ENCODE measurements at regions not wholly inside any gene's neighbourhood (a gene's known extent, or its start where the extent isn't known, plus 50 kb on each side); places are given as distances from the start of the nearest gene placed in this dataset.

DNA sequence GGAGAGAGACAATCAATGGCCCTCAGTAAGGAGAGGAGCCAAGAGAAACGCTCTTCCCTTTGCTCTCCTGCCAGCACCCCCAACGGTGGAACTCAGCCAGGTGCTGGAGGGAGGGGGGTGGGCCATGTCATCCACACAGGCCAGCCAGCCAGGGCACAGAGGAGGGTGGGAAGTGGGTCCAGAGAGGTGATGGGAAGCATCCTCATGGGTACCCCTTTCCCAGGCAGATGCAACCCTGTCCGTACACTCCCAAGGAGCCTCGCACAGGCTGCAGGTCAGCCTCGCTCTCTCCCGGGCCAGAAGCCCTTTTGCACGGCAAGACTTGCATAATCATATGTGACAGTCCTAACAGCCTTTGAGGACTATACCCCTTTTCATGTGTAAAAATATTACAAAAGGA, 142.0 kb upstream of the NAMPT start:
- TF ChIP-seq ZC3H10 (CRISPR knock-in tag; IDR thresholded peaks at IDR 0.05) (no peak), SNAI2 (CRISPR knock-in tag; IDR thresholded peaks at IDR 0.05) (no peak), RARB (CRISPR knock-in tag; IDR thresholded peaks at IDR 0.05) (no peak), ARNTL (CRISPR knock-in tag; IDR thresholded peaks at IDR 0.05; ENCODE audit: borderline replicate concordance, low read depth) (no peak), CSDC2 (CRISPR knock-in tag; IDR thresholded peaks at IDR 0.05) (no peak), PPARA (CRISPR knock-in tag; IDR thresholded peaks at IDR 0.05; ENCODE audit: borderline replicate concordance) (no peak), ESRRG (CRISPR knock-in tag; IDR thresholded peaks at IDR 0.05) (no peak)
- TF ChIP-seq, protein P1, sequence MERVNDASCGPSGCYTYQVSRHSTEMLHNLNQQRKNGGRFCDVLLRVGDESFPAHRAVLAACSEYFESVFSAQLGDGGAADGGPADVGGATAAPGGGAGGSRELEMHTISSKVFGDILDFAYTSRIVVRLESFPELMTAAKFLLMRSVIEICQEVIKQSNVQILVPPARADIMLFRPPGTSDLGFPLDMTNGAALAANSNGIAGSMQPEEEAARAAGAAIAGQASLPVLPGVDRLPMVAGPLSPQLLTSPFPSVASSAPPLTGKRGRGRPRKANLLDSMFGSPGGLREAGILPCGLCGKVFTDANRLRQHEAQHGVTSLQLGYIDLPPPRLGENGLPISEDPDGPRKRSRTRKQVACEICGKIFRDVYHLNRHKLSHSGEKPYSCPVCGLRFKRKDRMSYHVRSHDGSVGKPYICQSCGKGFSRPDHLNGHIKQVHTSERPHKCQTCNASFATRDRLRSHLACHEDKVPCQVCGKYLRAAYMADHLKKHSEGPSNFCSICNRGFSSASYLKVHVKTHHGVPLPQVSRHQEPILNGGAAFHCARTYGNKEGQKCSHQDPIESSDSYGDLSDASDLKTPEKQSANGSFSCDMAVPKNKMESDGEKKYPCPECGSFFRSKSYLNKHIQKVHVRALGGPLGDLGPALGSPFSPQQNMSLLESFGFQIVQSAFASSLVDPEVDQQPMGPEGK (CRISPR knock-in tag; IDR thresholded peaks at IDR 0.05; ENCODE audit: borderline replicate concordance), result no peak
- TF ChIP-seq, protein P2, sequence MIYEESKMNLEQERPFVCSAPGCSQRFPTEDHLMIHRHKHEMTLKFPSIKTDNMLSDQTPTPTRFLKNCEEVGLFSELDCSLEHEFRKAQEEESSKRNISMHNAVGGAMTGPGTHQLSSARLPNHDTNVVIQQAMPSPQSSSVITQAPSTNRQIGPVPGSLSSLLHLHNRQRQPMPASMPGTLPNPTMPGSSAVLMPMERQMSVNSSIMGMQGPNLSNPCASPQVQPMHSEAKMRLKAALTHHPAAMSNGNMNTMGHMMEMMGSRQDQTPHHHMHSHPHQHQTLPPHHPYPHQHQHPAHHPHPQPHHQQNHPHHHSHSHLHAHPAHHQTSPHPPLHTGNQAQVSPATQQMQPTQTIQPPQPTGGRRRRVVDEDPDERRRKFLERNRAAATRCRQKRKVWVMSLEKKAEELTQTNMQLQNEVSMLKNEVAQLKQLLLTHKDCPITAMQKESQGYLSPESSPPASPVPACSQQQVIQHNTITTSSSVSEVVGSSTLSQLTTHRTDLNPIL (CRISPR knock-in tag; IDR thresholded peaks at IDR 0.05; ENCODE audit: low read depth), result no peak

Data from SK-N-SH treated with all-trans-retinoic acid at 6 μM for 48 hours (cell line).